SK-N-SH (cell line): ENCODE measurements at regions not wholly inside any gene's neighbourhood (a gene's known extent, or its start where the extent isn't known, plus 50 kb on each side); places are given as distances from the start of the nearest gene placed in this dataset.

Experiments
- CTCF ChIA-PET: fragments of 300-600, 350-600 bp; formaldehyde crosslinking; extraction: SDS; loops from one replicate; lab custom pipeline; 2021; lab: Yijun Ruan, JAX
- POLR2A ChIA-PET: fragments of 350-600 bp; sonication (Branson Sonifier 250); formaldehyde crosslinking; extraction: SDS; loops from one replicate; lab custom pipeline; 2020; ENCODE audit warnings: antibody characterized with exemption, inconsistent platforms; lab: Yijun Ruan, JAX
- DNase-seq: peaks from one replicate; pipeline ENCODE4 v3.0.0; 2012
- H2AFZ ChIP-seq: fragments of 200-600 bp; sonication (generic); 2 replicates; pipeline ENCODE4 v1.8.1; 2016; ENCODE audit warnings: antibody characterized with exemption, mild to moderate bottlenecking, low read depth
- H3F3A ChIP-seq: fragments of 200-600 bp; sonication (generic); replicated peaks from 2 replicates; pipeline ENCODE3; 2016; ENCODE audit warnings: antibody characterized with exemption, mild to moderate bottlenecking; ENCODE audit not compliant: insufficient read depth
- H3K27ac ChIP-seq, 2 experiments: fragments of 200-500 bp in 1 of 2; fragments of 200-600 bp in 1 of 2; sonication (Bioruptor generic) in 1 of 2; sonication (generic), shearing (Covaris generic) in 1 of 2; 2 replicates each; pipeline versions ENCODE4 v1.5.1 to v1.6.1; 2014 to 2016; ENCODE audit warnings: low read depth in 2 of 2, inconsistent platforms in 1 of 2, low read length in 1 of 2, mild to moderate bottlenecking in 1 of 2, mixed read lengths in 1 of 2
- H3K27me3 ChIP-seq: fragments of 200-600 bp; sonication (generic), shearing (Covaris generic); 2 replicates; pipeline ENCODE4 v1.6.1; 2016; ENCODE audit warnings: mixed run types; ENCODE audit not compliant: insufficient read depth
- H3K36me3 ChIP-seq, 2 experiments: fragments of 200-500 bp in 1 of 2; fragments of 200-600 bp in 1 of 2; sonication (Bioruptor generic) in 1 of 2; sonication (generic) in 1 of 2; replicated peaks in 1 of 2; 2 replicates each; pipeline versions ENCODE3 to v1.5.1; 2014 to 2016; ENCODE audit warnings: low read length in 1 of 2, mild to moderate bottlenecking in 1 of 2; ENCODE audit not compliant: insufficient read depth in 2 of 2, control insufficient read depth in 1 of 2
- H3K4me1 ChIP-seq, 2 experiments: fragments of 200-500 bp in 1 of 2; fragments of 200-600 bp in 1 of 2; sonication (Bioruptor generic) in 1 of 2; sonication (generic), shearing (Covaris generic) in 1 of 2; 2 replicates each; pipeline versions ENCODE4 v1.5.1 to v1.6.1; 2014 to 2016; ENCODE audit warnings: low read depth in 1 of 2, low read length in 1 of 2, mixed run types in 1 of 2; ENCODE audit not compliant: insufficient read depth in 2 of 2, control insufficient read depth in 1 of 2
- H3K4me2 ChIP-seq: fragments of 200-600 bp; sonication (generic), shearing (Covaris generic); 2 replicates; pipeline ENCODE4 v1.6.1; 2017; ENCODE audit warnings: mixed run types
- H3K4me3 ChIP-seq, 2 experiments: fragments of 200-500 bp in 1 of 2; fragments of 200-600 bp in 1 of 2; sonication (Bioruptor generic) in 1 of 2; sonication (generic), shearing (Covaris generic) in 1 of 2; 2 replicates each; pipeline versions ENCODE4 v1.5.1 to v1.8.1; 2014 to 2016; ENCODE audit warnings: low read depth in 2 of 2, inconsistent platforms in 1 of 2, low read length in 1 of 2, mild to moderate bottlenecking in 1 of 2, mixed read lengths in 1 of 2, moderate library complexity in 1 of 2
- H3K79me2 ChIP-seq: fragments of 200-600 bp; sonication (generic); 2 replicates; pipeline ENCODE4 v1.8.1; 2017; ENCODE audit warnings: mild to moderate bottlenecking; ENCODE audit not compliant: insufficient read depth
- H3K9ac ChIP-seq: fragments of 200-600 bp; sonication (generic); 2 replicates; pipeline ENCODE4 v1.6.1; 2017; ENCODE audit warnings: mixed run types
- H3K9me2 ChIP-seq: fragments of 200-600 bp; sonication (generic); 2 replicates; pipeline ENCODE4 v1.6.1; 2017; ENCODE audit warnings: mixed run types
- H3K9me3 ChIP-seq: fragments of 200-600 bp; sonication (generic); 2 replicates; pipeline ENCODE4 v1.6.1; 2017; ENCODE audit warnings: mixed run types, mild to moderate bottlenecking, moderate library complexity
- H4K20me1 ChIP-seq: fragments of 200-600 bp; sonication (generic); 2 replicates; pipeline ENCODE4 v1.6.1; 2017; ENCODE audit warnings: mild to moderate bottlenecking, mixed run types; ENCODE audit not compliant: insufficient read depth
- ELF1 ChIP-seq: IDR thresholded peaks from 2 replicates; pipeline ENCODE4 v1.4.0; 2012
- EZH2phosphoT487 ChIP-seq: fragments of 200-600 bp; sonication (generic); IDR thresholded peaks from 2 replicates; pipeline ENCODE4 v1.6.1; 2017; ENCODE audit warnings: low read depth, mixed run types, mild to moderate bottlenecking, antibody characterized with exemption, moderate library complexity, borderline replicate concordance
- FOSL2 ChIP-seq: IDR thresholded peaks from 2 replicates; pipeline ENCODE4 v1.4.0; 2012; ENCODE audit warnings: low read depth, mild to moderate bottlenecking, moderate library complexity, borderline replicate concordance
- GABPA ChIP-seq: IDR thresholded peaks from 2 replicates; pipeline ENCODE4 v1.4.0; 2012; ENCODE audit warnings: low read depth, mild to moderate bottlenecking
- JUND ChIP-seq: IDR thresholded peaks from 2 replicates; pipeline ENCODE4 v1.4.0; 2012
- MAX ChIP-seq: IDR thresholded peaks from 2 replicates; pipeline ENCODE4 v1.4.0; 2012; ENCODE audit warnings: low read depth
- MXI1 ChIP-seq: IDR thresholded peaks from 2 replicates; pipeline ENCODE4 v1.6.1; 2012; ENCODE audit warnings: mild to moderate bottlenecking, low read depth, low read length, improper control_type of control experiment
- NFIC ChIP-seq: IDR thresholded peaks from 2 replicates; pipeline ENCODE4 v1.4.0; 2012; ENCODE audit warnings: borderline replicate concordance
- RAD21 ChIP-seq: IDR thresholded peaks from 2 replicates; pipeline ENCODE4 v1.6.1; 2012; ENCODE audit warnings: mild to moderate bottlenecking, low read length
- REST ChIP-seq: IDR thresholded peaks from 2 replicates; pipeline ENCODE4 v1.6.1; 2012; ENCODE audit warnings: mild to moderate bottlenecking, low read depth, low read length, moderate library complexity
- RFX5 ChIP-seq: IDR thresholded peaks from 2 replicates; pipeline ENCODE4 v1.6.1; 2012; ENCODE audit warnings: mild to moderate bottlenecking, improper control_type of control experiment, low read length
- SIN3A ChIP-seq: IDR thresholded peaks from 2 replicates; pipeline ENCODE4 v1.6.1; 2012; ENCODE audit warnings: low read depth, mild to moderate bottlenecking, low read length, moderate library complexity, borderline replicate concordance
- SMC3 ChIP-seq: IDR thresholded peaks from 2 replicates; pipeline ENCODE4 v1.6.1; 2012; ENCODE audit warnings: low read depth, low read length, improper control_type of control experiment
- USF2 ChIP-seq: fragments of 150-350 bp; IDR thresholded peaks from 2 replicates; pipeline ENCODE4 v1.6.1; 2017; ENCODE audit warnings: antibody characterized with exemption, low read length, low read depth, borderline replicate concordance
- ZBTB33 ChIP-seq: IDR thresholded peaks from 2 replicates; pipeline ENCODE4 v1.4.0; 2012; ENCODE audit warnings: low read depth, borderline replicate concordance
- WGBS: methylation state at CpG from one replicate; pipeline ENCODE4 v1.1.6; 2017; ENCODE audit warnings: low lambda C conversion rate; 5-methylcytosine and 5-hydroxymethylcytosine counted together

- Histone ChIP-seq H3K4me2 (no peak overlapping the region), H2AFZ (no peak overlapping the region), H3K4me1 (no peaks in the 10 kb centered on the region; a peak in 1 of 4 replicates), H3K79me2 (no peaks in the 10 kb centered on the region), H3K4me3 (no peak overlapping the region), H3K36me3 (no peaks in the 10 kb centered on the region), H3F3A (no peaks in the 10 kb centered on the region), H3K27me3 (no peaks in the 10 kb centered on the region), H3K9ac (no peak overlapping the region), H3K27ac (no peak overlapping the region), H4K20me1 (no peaks in the 10 kb centered on the region), H3K9me2 (no peaks in the 10 kb centered on the region), H3K9me3 (no peaks in the 10 kb centered on the region)
- TF ChIP-seq RAD21 (no peak), EZH2phosphoT487 (no peak), NFIC (no peak)
- WGBS = 37% methylated on average over 3 of the region's 3 CpGs
- ChIA-PET CTCF (interaction anchor here (1.2 kb wide), 1 partner anchor 23 kb away, joined by 3 read pairs; no protein-coding TSS in a partner anchor), POLR2A (no interaction called here)
- DNase-seq = no peak
Observed at GRCh38 chr7:13551503-13551902, 438.0 kb downstream of the ETV1 start.

- no peak for TF ChIP-seq FOSL2
- no peak for TF ChIP-seq NFIC
- no peak for TF ChIP-seq EZH2phosphoT487
- no peak for TF ChIP-seq MAX
- no peak for TF ChIP-seq SMC3
- TF ChIP-seq MXI1 = no peak
- TF ChIP-seq USF2 = no peak
- TF ChIP-seq SIN3A = no peak
- no peak for TF ChIP-seq JUND
- TF ChIP-seq REST = no peak
- TF ChIP-seq RFX5 = no peak
- no peak for TF ChIP-seq ELF1
- no peak for TF ChIP-seq ZBTB33
- no peak for TF ChIP-seq GABPA
Observed at GRCh38 chr7:13560441-13560840, 429.0 kb downstream of the ETV1 start.

More at GRCh38 chr7:13560441-13560840, 429.0 kb downstream of the ETV1 start:
- Histone ChIP-seq H3K4me2 (no peak overlapping the region), H3K4me1 (no peaks in the 10 kb centered on the region; a peak in 1 of 4 replicates), H3K4me3 (no peak overlapping the region), H2AFZ (no peak overlapping the region), H3K9me2 (no peaks in the 10 kb centered on the region), H3K79me2 (no peaks in the 10 kb centered on the region), H3K27me3 (no peaks in the 10 kb centered on the region), H3F3A (no peaks in the 10 kb centered on the region), H3K9me3 (no peaks in the 10 kb centered on the region), H3K27ac (no peak overlapping the region), H3K9ac (no peak overlapping the region), H4K20me1 (no peaks in the 10 kb centered on the region), H3K36me3 (no peaks in the 10 kb centered on the region)
- no peak for DNase-seq
- ChIA-PET POLR2A (no interaction called here), CTCF (interaction anchor here (1.1 to 1.2 kb wide), 2 partner anchors 8 to 10 kb away, joined by 3 read pairs; no protein-coding TSS in a partner anchor)
